NT2/D1 (cell line): ENCODE measurements at regions not wholly inside any gene's neighbourhood (a gene's known extent, or its start where the extent isn't known, plus 50 kb on each side); places are given as distances from the start of the nearest gene placed in this dataset.

Source experiments
- SUZ12 ChIP-seq: IDR thresholded peaks from 2 replicates; pipeline ENCODE4 v1.6.1; 2011; ENCODE audit not compliant: insufficient read length, insufficient read depth; ENCODE audit errors: extremely low read depth
- YY1 ChIP-seq: IDR thresholded peaks from 2 replicates; pipeline ENCODE4 v1.6.1; 2011; ENCODE audit not compliant: insufficient read length, insufficient read depth

DNA sequence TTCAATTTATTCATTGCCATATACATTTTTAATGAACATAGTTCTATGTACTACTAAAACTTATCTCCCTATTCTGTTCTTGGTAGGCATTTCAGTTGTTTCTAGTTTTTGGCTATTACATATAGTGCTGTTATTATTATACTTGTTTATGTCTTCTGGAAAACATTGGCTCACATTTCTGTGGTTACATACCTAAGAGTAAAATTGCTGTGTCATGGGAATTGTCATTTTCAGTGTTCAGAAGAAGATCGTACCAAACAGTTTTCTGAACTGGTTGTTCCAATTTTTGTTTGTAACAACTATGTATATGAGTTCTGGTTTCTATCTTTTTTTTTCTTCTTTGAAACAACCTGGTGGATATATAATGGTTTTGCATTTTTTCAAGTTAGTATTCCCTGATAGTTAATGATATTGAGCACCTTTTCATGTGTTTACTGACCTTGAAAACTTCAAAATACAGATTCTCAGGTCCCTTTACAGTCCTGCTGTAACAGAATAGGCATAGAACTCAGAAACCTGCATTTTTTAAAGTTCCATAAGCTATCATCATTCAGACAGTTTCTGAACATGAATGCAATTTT, 230.7 kb downstream of the JRKL start:
- TF ChIP-seq SUZ12 (no peak), YY1 (no peak)
